OCI-LY3 (cell line): ENCODE measurements at regions not wholly inside any gene's neighbourhood (a gene's known extent, or its start where the extent isn't known, plus 50 kb on each side); places are given as distances from the start of the nearest gene placed in this dataset.

Experiments
- EZH2phosphoT487 ChIP-seq: fragments of 200-600 bp; shearing (Covaris generic); IDR thresholded peaks from 2 replicates; pipeline ENCODE4 v1.6.1; 2018; ENCODE audit warnings: antibody characterized with exemption, mixed run types, low read depth
- TF ChIP-seq, protein P1 (sequence below): fragments of 200-600, 300-600 bp; sonication (generic); IDR thresholded peaks from 2 replicates; pipeline ENCODE4 v1.5.1; 2014; ENCODE audit warnings: antibody characterized with exemption, low read length, low read depth

- TF ChIP-seq, protein P1, sequence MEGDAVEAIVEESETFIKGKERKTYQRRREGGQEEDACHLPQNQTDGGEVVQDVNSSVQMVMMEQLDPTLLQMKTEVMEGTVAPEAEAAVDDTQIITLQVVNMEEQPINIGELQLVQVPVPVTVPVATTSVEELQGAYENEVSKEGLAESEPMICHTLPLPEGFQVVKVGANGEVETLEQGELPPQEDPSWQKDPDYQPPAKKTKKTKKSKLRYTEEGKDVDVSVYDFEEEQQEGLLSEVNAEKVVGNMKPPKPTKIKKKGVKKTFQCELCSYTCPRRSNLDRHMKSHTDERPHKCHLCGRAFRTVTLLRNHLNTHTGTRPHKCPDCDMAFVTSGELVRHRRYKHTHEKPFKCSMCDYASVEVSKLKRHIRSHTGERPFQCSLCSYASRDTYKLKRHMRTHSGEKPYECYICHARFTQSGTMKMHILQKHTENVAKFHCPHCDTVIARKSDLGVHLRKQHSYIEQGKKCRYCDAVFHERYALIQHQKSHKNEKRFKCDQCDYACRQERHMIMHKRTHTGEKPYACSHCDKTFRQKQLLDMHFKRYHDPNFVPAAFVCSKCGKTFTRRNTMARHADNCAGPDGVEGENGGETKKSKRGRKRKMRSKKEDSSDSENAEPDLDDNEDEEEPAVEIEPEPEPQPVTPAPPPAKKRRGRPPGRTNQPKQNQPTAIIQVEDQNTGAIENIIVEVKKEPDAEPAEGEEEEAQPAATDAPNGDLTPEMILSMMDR: no peak
- TF ChIP-seq EZH2phosphoT487: no peak
Measured at GRCh38 chr3:159499031-159499793, 489.4 kb upstream of the IL12A start.
